ENCODE measurements at regions not wholly inside any gene's neighbourhood (a gene's known extent, or its start where the extent isn't known, plus 50 kb on each side); places are given as distances from the start of the nearest gene placed in this dataset.
A peak's percentile ranks its signal among the peaks of the same experiment; 100 is the strongest.
"Not testable (repeated sequence)": the region's sequence is repeated elsewhere in the genome, so short reads cannot be mapped to it uniquely, and the experiment has no call there.

DNA sequence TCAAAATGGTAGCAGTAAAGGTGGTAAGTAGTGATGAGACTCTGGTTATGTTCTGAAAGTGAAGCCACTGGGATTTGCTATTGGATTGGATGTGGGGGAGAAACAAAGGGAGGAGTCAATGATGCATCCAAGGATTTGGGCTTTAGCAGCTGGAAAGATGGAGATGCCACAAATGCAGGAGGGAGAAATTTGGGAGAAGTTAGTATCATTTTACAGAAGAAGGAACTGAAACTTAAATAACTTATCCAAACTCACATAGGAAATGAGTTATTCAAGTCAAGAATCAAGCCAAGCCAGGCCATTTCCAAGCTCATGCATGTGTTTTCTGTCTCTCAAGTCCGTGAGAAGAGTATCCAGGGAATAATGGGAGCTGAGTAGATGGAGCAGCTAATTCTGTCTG lies 155.1 kb upstream of the TNFAIP3 start:
- no peak for DNase-seq (ENCODE audit: low spot score)
- TF ChIP-seq, protein P1, sequence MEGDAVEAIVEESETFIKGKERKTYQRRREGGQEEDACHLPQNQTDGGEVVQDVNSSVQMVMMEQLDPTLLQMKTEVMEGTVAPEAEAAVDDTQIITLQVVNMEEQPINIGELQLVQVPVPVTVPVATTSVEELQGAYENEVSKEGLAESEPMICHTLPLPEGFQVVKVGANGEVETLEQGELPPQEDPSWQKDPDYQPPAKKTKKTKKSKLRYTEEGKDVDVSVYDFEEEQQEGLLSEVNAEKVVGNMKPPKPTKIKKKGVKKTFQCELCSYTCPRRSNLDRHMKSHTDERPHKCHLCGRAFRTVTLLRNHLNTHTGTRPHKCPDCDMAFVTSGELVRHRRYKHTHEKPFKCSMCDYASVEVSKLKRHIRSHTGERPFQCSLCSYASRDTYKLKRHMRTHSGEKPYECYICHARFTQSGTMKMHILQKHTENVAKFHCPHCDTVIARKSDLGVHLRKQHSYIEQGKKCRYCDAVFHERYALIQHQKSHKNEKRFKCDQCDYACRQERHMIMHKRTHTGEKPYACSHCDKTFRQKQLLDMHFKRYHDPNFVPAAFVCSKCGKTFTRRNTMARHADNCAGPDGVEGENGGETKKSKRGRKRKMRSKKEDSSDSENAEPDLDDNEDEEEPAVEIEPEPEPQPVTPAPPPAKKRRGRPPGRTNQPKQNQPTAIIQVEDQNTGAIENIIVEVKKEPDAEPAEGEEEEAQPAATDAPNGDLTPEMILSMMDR (IDR thresholded peaks at IDR 0.05; ENCODE audit: extremely low read depth, missing control alignments), result no peak

DNA sequence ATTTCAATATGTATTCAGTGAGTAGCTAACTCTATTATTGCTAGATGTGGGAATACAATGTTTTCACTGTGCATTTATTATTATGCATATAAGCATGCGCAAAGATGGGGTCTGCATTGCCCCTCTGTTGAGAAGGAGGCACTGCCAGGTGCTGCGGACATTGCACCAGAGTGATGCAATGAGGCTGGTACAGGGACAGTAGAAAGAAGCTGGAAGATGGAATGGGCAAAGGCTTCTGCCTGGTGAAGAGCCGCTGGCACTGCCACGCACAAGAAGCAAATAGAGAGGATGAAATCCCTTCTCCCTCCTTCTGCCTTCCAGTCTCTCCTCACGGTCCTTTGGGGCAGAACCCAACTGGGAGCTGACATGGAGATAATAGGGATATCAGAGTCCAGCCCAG lies 154.5 kb upstream of the TNFAIP3 start:
- DNase-seq (ENCODE audit: low spot score), result no peak
- TF ChIP-seq, protein P1 (IDR thresholded peaks at IDR 0.05; ENCODE audit: extremely low read depth, missing control alignments), result no peak

DNA sequence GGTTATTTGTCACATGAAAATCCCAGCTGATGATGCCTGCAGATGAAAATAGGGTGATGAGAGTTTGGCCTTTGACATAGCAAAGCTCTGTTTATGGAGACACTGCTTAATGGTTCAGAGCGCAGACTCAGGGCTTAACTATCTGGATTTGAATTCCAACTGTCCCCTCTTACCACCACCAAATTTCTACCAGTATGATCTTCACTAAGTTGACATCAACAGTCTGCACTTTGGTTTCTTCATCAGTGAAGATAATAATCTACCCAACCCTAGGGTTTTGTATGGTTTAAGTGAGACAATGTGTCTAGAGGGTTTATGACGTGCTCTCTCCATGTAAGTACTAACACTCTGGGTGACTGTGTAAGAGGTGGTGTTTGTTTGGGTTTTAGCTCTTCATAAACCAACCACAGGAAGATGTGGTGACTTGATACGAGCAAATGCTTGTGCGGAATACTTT lies 151.4 kb upstream of the TNFAIP3 start:
- TF ChIP-seq, protein P1 (IDR thresholded peaks at IDR 0.05; ENCODE audit: extremely low read depth, missing control alignments), result no peak
- no peak for DNase-seq (ENCODE audit: low spot score)

DNA sequence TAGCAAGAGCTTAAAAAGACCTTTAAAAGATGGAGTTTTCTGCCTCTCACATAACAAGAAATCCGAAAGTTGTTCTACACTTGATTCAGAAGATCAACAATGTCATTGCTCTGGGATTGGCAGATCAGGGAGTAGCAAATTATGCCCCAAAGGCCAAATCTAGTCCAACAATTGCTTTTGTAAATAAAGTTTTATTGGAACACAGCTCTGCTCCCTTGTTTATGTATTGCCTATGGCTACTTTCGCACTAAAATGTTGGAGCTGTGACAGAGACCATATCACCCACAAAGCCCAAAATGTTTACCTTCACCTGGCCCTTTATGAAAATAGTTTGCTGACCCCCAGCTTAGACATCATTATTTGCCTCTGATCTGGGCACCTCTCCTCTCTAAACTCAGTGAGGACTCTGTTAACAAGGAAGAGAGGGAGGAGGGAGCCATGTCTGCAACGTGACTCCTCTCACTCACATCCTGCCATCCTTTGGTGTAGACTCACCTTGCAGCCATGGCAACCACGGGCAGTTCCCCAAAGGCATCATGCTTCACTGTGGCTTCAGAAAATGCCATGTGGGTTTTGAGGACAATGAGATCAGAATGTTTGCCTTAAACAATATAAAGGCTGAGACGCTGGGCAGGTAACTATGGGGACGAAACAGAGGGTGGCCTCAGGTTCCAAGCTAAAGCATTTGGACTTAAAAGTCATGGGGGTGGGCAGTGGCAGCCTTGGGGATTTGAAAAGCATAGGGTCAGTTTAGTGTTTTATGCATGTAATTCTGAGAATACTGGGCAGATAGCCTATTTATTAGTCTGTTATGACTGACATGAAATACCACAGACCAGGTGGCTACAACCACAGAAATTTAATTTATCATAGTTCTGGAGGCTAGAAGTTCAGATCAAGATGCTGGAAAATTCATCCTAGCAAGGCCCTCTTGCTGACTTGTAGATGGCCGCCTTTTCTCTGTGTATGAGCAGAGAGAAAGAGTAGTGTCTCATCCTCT lies 149.7 kb upstream of the TNFAIP3 start:
- no peak for DNase-seq (ENCODE audit: low spot score)
- TF ChIP-seq, protein P1 (IDR thresholded peaks at IDR 0.05; ENCODE audit: extremely low read depth, missing control alignments), result no peak

DNA sequence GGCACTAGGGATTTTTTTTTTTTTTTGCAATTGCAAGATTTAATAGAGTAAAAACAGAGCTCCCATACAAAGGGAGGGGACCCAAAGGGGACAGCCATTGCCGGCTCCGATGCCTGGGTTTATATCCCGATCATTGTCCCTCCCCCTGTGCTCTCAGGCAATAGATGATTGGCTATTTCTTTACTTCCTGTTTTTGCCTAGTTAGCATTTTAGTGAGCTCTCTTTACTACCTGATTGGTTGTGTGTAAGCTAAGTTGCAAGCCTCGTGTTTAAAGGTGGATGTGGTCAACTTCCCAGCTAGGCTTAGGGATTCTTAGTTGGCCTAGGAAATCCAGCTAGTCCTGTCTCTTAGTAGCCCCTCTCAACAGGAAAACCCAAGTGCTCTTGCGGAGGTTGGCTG lies 148.2 kb upstream of the TNFAIP3 start:
- DNase-seq (ENCODE audit: low spot score), result not testable (repeated sequence)

DNA sequence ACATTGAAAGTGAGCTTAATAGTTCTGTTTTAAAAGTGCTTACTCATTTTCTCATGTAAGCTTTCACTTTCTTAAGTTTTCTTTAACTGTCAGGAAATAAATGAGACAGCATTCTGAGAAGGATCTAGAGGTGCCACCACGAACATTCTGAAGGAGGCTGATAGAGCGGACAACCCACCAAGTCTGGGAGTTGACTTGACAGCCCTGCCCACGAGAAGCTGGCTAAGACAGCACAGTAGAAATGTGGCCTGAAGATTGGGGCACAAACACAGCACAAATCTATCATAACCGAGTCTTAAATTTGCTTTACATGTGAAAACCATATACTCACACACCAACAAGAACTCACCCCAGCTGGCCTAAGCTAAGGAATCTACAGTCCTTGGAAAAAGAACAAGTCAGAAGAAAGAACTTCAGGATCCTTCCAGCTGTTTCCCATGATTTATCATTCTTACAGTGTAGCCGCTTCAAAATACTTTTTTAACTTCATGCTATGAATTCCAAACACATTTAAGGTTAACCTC lies 144.2 kb upstream of the TNFAIP3 start:
- TF ChIP-seq, protein P1 (IDR thresholded peaks at IDR 0.05; ENCODE audit: extremely low read depth, missing control alignments), result no peak
- DNase-seq (ENCODE audit: low spot score), result peak; percentile 22

DNA sequence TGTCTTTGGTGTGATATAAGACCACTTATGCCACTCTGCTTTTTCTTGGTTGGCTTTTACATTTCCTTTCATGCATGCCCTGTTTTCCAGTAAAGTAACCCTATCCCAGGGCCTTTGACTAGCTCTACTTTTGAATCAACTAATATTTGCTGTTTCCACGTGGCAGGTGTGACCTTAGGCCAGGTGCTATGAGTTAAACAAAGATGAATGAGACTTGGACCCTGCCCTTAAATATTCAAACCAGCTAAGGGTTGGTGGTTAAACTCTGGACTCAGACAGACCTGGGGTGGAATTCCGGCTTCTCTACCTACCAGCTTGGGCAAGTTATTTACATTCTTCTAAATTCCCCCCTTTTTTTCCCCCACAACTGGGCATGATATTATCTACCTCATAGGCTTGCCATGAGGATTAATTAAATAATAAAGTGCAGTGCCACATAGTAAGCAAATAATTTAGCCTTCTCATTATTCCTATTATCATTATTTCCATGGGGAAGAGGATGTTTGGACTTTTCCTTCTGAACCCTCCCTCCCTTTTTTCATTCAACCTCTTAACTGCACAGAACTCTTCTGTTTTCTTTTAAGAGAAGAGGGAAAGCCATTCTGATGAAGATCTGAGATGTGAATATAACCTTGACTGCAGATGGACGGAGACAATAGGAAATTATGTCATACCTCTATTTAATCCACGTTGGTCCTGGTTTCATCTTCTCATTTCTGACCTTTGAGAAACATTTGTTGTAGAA lies 143.6 kb upstream of the TNFAIP3 start:
- TF ChIP-seq, protein P1 (IDR thresholded peaks at IDR 0.05; ENCODE audit: extremely low read depth, missing control alignments), result no peak
- no peak for DNase-seq (ENCODE audit: low spot score)
